ENCODE measurements at regions not wholly inside any gene's neighbourhood (a gene's known extent, or its start where the extent isn't known, plus 50 kb on each side); places are given as distances from the start of the nearest gene placed in this dataset.

DNA sequence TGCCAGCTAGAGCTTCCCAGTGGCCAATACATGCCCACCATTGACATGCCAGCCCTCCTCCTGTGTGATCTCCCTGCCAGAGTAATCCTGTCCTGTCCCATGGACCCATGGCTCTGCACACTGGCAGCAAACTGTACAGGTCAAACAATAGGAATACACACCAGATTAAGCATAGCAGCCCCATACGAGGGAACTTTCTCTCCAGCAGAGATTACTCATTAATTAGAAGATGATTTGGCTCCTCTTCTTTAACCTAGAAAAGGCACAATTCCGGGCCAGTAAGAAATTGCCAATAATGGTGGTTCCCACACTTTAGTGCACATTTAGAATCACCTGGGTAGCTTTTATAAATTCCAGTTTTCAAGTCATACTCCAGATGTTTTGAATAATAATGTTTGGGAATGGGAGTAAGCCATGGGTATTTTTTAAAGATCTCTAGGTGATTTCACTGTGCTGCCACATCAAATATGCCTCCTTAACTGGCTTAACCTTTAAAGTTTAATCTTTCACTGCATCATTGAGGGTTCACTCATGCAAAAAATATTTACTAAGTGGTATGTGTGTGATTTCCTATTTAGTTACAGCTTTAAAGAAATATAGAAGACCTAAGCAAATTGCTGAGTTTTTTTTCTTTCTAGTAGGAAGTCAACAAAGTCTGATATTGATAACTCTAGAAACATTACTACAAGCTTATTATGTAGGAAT is 277.6 kb upstream of the NWD2 start:
- TF ChIP-seq, protein P1, sequence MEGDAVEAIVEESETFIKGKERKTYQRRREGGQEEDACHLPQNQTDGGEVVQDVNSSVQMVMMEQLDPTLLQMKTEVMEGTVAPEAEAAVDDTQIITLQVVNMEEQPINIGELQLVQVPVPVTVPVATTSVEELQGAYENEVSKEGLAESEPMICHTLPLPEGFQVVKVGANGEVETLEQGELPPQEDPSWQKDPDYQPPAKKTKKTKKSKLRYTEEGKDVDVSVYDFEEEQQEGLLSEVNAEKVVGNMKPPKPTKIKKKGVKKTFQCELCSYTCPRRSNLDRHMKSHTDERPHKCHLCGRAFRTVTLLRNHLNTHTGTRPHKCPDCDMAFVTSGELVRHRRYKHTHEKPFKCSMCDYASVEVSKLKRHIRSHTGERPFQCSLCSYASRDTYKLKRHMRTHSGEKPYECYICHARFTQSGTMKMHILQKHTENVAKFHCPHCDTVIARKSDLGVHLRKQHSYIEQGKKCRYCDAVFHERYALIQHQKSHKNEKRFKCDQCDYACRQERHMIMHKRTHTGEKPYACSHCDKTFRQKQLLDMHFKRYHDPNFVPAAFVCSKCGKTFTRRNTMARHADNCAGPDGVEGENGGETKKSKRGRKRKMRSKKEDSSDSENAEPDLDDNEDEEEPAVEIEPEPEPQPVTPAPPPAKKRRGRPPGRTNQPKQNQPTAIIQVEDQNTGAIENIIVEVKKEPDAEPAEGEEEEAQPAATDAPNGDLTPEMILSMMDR (IDR thresholded peaks at IDR 0.05): no peak
- no peak for TF ChIP-seq EP300 (IDR thresholded peaks at IDR 0.05)
- TF ChIP-seq POLR2AphosphoS5 (IDR thresholded peaks at IDR 0.05): no peak
- no peak for TF ChIP-seq POLR2A (IDR thresholded peaks at IDR 0.05)
- Histone ChIP-seq H3K36me3 (no peaks in the 10 kb centered on the region), H3K27me3 (no peaks in the 10 kb centered on the region), H3K4me1 (no peaks in the 10 kb centered on the region), H3K27ac (no peak overlapping the region), H3K4me3 (no peak overlapping the region), H3K9me3 (no peaks in the 10 kb centered on the region)
- intact Hi-C loops (cut with DNase I; ENCODE audit: low total_unique reads): no loop called here
- DNase-seq: no peak
- 69 to 85% (median 78%) methylated on average over 2 of the region's 2 CpGs for whole genome bisulfite sequencing, 5 donors

DNA sequence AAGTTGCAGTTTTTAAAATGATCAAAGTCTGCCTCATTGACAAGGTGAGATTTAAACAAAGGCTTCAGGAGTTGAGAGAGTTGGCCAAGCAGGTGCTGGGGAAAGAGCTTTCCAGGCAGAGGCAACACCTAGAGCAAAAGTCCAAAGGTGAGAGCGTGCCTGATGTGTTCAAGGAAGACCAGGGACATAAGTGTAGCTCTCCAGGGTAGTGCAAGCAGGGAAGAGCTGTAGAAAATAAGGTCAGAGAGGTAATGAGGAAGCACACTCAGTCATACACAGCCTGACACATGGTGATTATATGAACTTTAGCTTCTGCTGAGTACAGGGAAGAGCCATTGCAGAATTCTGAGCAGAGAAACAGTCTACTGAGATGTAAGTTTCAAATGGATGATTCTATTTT is 265.0 kb upstream of the NWD2 start:
- peak in 1 of 2 donors; percentile 51 for DNase-seq
- Histone ChIP-seq H3K4me1 (no peaks in the 10 kb centered on the region), H3K27ac (no peak overlapping the region), H3K4me3 (no peak overlapping the region), H3K27me3 (no peaks in the 10 kb centered on the region), H3K36me3 (no peaks in the 10 kb centered on the region), H3K9me3 (no peaks in the 10 kb centered on the region)
- WGBS, 5 donors: 20 to 54% (median 27%) methylated on average over 1 of the region's 1 CpG
- intact Hi-C loops (cut with DNase I; ENCODE audit: low total_unique reads): no loop called here
- TF ChIP-seq POLR2AphosphoS5 (IDR thresholded peaks at IDR 0.05) (no peak), POLR2A (IDR thresholded peaks at IDR 0.05) (no peak), EP300 (IDR thresholded peaks at IDR 0.05) (no peak)
- TF ChIP-seq, protein P1 (IDR thresholded peaks at IDR 0.05): no peak

DNA sequence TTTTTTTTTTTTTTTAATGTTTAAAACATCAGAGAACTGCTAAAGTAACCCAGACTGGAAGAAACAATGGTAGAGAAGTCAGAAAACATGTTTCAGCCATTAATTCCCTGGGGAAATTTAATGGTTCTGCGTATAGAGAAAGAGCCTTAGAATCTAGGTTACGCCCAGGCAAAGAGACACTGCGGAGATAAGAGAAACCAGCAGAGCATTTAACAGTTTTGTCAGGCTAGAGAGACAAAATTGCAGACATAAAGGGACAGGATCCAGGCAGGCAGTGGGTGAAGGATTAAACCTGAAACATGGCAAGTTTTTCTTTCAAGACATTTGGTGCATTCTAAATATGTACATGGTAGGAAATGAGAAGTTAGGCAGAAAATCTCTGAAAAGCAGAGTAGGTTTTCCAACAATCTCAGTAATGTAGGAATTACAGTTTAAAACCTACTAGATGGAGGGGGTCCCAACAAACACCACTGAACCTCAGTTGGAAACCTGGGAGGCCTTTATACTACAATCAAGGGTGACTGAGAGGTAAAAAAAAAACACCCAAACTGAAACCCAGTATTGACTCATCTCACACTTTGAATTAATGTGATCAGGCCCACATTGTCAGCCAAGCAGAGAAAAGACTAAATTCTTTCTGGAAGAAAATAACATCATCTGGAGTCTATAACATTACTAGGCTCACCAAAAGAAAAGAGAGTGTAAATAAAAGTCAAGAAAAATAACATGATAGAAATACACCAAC is 254.2 kb upstream of the NWD2 start:
- intact Hi-C loops (cut with DNase I; ENCODE audit: low total_unique reads): no loop called here
- Histone ChIP-seq H3K27me3 (no peaks in the 10 kb centered on the region), H3K4me3 (no peak overlapping the region), H3K9me3 (no peaks in the 10 kb centered on the region), H3K27ac (no peak overlapping the region), H3K36me3 (no peaks in the 10 kb centered on the region), H3K4me1 (no peaks in the 10 kb centered on the region)
- TF ChIP-seq EP300 (IDR thresholded peaks at IDR 0.05) (no peak), POLR2A (IDR thresholded peaks at IDR 0.05) (no peak), POLR2AphosphoS5 (IDR thresholded peaks at IDR 0.05) (no peak)
- TF ChIP-seq, protein P1 (IDR thresholded peaks at IDR 0.05): no peak
- 74 to 88% (median 84%) methylated on average over 3 of the region's 3 CpGs for WGBS, 5 donors
- DNase-seq: no peak

DNA sequence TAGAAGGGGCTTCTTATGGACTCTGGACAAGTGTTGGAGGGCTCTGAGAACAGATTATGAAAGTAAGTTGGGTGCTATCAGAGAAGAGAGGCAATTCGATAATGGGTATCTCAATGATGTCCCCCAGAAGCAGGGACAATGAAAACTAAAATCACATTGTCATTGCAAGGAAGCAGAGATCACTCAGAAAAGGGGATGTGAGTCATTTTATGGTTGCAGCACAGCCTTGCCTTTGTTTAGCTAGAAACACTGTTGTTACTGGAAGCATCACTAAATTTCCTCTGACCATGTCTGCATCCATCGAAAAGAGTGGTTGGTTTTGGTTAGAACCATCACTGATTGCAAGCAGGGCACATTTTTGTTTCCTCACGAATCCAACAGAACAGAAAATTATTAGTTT is 246.8 kb upstream of the NWD2 start:
- WGBS, 5 donors: 76 to 88% (median 84%) methylated on average over 3 of the region's 3 CpGs
- Histone ChIP-seq H3K27me3 (no peaks in the 10 kb centered on the region), H3K9me3 (no peaks in the 10 kb centered on the region), H3K27ac (no peak overlapping the region), H3K4me1 (no peaks in the 10 kb centered on the region), H3K4me3 (no peak overlapping the region), H3K36me3 (no peaks in the 10 kb centered on the region)
- intact Hi-C loops (cut with DNase I; ENCODE audit: low total_unique reads): no loop called here
- TF ChIP-seq EP300 (IDR thresholded peaks at IDR 0.05): no peak
- no peak for TF ChIP-seq POLR2AphosphoS5 (IDR thresholded peaks at IDR 0.05)
- TF ChIP-seq POLR2A (IDR thresholded peaks at IDR 0.05): no peak
- TF ChIP-seq, protein P1 (IDR thresholded peaks at IDR 0.05): no peak
- DNase-seq: no peak

Measured in stomach (tissue), 8 donors.